Endothelial cell of umbilical vein (primary cell): ENCODE measurements at regions not wholly inside any gene's neighbourhood (a gene's known extent, or its start where the extent isn't known, plus 50 kb on each side); places are given as distances from the start of the nearest gene placed in this dataset.

ENCODE experiments used
- CTCF ChIP-seq, 2 donors: IDR thresholded peaks; 1 replicate in 1 of 2; 2 replicates in 1 of 2; pipeline ENCODE4 v1.5.1; 2011; ENCODE audit warnings: low read length in 2 of 2, mild to moderate bottlenecking in 2 of 2, moderate library complexity in 2 of 2, control low read depth in 1 of 2, inconsistent platforms in 1 of 2, low read depth in 1 of 2; ENCODE audit not compliant: insufficient read depth in 1 of 2; ENCODE audit errors: extremely low read depth in 1 of 2
- EZH2 ChIP-seq: IDR thresholded peaks from 2 replicates; pipeline ENCODE4 v1.6.1; 2012; ENCODE audit warnings: borderline replicate concordance, low read depth, mild to moderate bottlenecking, moderate library complexity, low read length, inconsistent platforms; ENCODE audit not compliant: severe bottlenecking
- POLR2AphosphoS5 ChIP-seq: IDR thresholded peaks from 2 replicates; pipeline ENCODE4 v1.6.1; 2012; ENCODE audit warnings: low read depth, mild to moderate bottlenecking, control low read depth, low read length, moderate library complexity; ENCODE audit not compliant: insufficient read depth

- no peak for TF ChIP-seq EZH2
- TF ChIP-seq POLR2AphosphoS5 = no peak
- TF ChIP-seq CTCF (IDR thresholded peaks at IDR 0.05; ENCODE audit: extremely low read depth in 1 of 2, insufficient read depth in 1 of 2, low read depth in 1 of 2, low read length in 2 of 2) = no peak
Observed at GRCh38 chr10:43701295-43701694, 52.6 kb upstream of the ZNF32 start.
